Activated CD4-positive, alpha-beta memory T cell treated with anti-CD3 and anti-CD28 coated beads for 36 hours (primary cell): ENCODE measurements at regions not wholly inside any gene's neighbourhood (a gene's known extent, or its start where the extent isn't known, plus 50 kb on each side); places are given as distances from the start of the nearest gene placed in this dataset.

Experiments used
- CTCF ChIA-PET: fragments of 350-600 bp; sonication (Branson Sonifier 250); formaldehyde crosslinking; loops from one replicate; lab custom pipeline; 2021; ENCODE audit warnings: antibody characterized with exemption, inconsistent platforms; lab: Charles Lee
- POLR2A ChIA-PET: fragments of 350-600 bp; sonication (Branson Sonifier 250); formaldehyde crosslinking; loops from one replicate; lab custom pipeline; 2021; ENCODE audit warnings: antibody characterized with exemption; lab: Charles Lee
- DNase-seq: peaks from one replicate; pipeline ENCODE4 v3.0.0-alpha.2; 2020
- H3K27ac Mint-ChIP-seq: one replicate; pipeline ENCODE4 v1.8.0; 2021; ENCODE audit warnings: mixed read lengths
- H3K27me3 Mint-ChIP-seq: one replicate; pipeline ENCODE4 v1.8.0; 2021; ENCODE audit warnings: mixed read lengths
- H3K36me3 Mint-ChIP-seq: one replicate; pipeline ENCODE4 v1.8.0; 2021; ENCODE audit warnings: mixed read lengths
- H3K4me1 Mint-ChIP-seq: one replicate; pipeline ENCODE4 v1.8.0; 2021; ENCODE audit warnings: low read depth, mixed read lengths
- H3K4me3 Mint-ChIP-seq: one replicate; pipeline ENCODE4 v1.8.0; 2021; ENCODE audit warnings: mild to moderate bottlenecking, mixed read lengths
- H3K9me3 Mint-ChIP-seq: one replicate; pipeline ENCODE4 v1.8.0; 2021; ENCODE audit warnings: mixed read lengths
- intact Hi-C: fragments of 100-400 bp; cut with micrococcal nuclease; formaldehyde crosslinking; loops from one replicate; pipeline ENCODE4 v1.15.1; 2023

DNA sequence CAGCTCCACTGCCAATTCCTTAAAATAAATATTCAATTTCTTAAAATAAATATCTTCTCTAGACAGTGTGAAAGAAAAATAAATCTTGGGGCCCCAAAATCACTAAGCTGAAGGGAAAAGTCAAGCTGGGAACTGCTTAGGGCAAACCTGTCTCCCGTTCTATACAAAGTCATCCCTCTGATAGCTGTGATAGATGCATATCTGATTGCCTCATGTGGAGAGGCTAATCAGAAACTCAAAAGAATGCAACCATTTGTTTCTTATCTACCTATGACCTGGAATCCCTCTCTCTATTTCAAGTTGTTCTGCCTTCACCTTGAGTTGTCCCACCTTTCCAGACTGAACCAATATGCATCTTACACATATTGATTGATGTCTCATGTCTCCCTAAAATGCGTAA, 889.8 kb downstream of the TRHDE start:
- Mint-ChIP-seq H3K9me3 (peaks cover 16% of the 10 kb centered on the region), H3K27ac (no peak overlapping the region), H3K4me3 (no peak overlapping the region), H3K36me3 (no peaks in the 10 kb centered on the region), H3K4me1 (no peaks in the 10 kb centered on the region), H3K27me3 (no peaks in the 10 kb centered on the region)
- no peak for DNase-seq
- ChIA-PET POLR2A (no interaction called here), CTCF (no interaction called here)
- intact Hi-C loops = no loop called here

DNA sequence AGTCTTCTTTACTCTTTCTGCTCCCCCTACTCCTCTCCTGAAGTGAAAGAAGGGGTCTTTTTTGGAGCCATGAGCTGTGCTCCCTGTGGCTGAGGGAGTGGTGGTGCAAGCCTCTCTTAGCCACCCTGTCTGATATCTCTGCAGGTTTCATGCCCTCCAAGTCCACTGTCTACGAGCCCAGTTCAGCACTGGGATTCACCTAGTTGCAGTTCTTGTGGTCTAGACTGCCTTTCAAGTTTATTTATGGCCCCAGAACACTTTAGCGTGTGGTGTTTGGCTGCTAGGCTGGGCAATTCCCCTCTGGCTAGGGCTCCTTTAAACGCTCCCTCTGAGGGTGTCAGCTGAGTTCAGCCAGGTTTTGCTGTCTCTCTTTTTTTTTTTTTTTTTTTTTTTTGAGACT, 908.6 kb downstream of the TRHDE start:
- no peaks in the 10 kb centered on the region for H3K36me3 Mint-ChIP-seq
- H3K4me3 Mint-ChIP-seq = no peak overlapping the region
- peaks cover 19% of the 10 kb centered on the region for H3K9me3 Mint-ChIP-seq
- CTCF ChIA-PET = no interaction called here
- H3K4me1 Mint-ChIP-seq = no peaks in the 10 kb centered on the region
- H3K27me3 Mint-ChIP-seq = no peaks in the 10 kb centered on the region
- no peak for DNase-seq
- H3K27ac Mint-ChIP-seq = no peak overlapping the region
- intact Hi-C loops = no loop called here
- POLR2A ChIA-PET = no interaction called here

DNA sequence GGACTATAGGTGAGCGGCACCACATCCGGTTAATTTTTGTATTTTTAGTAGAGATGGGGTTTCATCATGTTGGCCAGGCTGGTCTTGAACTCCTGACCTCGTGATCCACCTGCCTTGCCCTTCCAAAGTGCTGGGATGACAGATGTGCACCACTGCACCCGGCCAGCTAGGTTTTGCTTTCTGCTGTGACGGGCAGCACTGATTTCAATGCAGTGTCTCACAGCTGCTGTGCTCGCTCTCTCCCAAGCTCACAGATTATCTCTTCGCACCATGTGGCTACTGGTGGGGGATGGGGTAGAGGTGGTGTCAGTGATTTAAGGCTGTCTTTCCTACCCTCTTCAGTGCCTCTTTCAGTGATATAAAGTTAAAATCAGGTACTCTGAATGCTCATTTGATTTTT, 909.1 kb downstream of the TRHDE start:
- intact Hi-C loops = no loop called here
- Mint-ChIP-seq H3K27me3 (no peaks in the 10 kb centered on the region), H3K4me1 (no peaks in the 10 kb centered on the region), H3K9me3 (peaks cover 24% of the 10 kb centered on the region), H3K36me3 (no peaks in the 10 kb centered on the region), H3K27ac (no peak overlapping the region), H3K4me3 (no peak overlapping the region)
- CTCF ChIA-PET = no interaction called here
- DNase-seq = no peak
- POLR2A ChIA-PET = no interaction called here

DNA sequence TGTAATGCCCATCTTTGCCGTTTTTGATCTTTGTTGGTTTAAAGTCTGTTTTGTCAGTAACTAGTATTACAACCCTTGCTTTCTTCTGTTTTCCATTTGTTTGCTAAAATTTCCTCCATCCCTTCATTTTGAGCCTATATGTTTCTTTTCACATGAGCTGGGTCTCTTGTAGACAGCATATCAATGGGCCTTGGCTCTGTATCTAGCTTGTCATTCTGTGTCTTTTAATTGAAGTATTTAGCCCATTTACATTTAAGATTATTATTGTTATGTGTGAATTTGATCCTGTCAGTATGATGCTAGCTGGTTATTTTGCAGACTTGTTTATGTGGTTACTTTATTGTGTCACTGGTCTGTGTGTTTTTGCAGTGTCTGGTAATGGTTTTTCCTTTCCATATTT, 913.2 kb downstream of the TRHDE start:
- Mint-ChIP-seq H3K4me1 (no peaks in the 10 kb centered on the region), H3K4me3 (no peak overlapping the region), H3K27ac (no peak overlapping the region), H3K9me3 (peaks cover 27% of the 10 kb centered on the region), H3K36me3 (peaks cover 2% of the 10 kb centered on the region), H3K27me3 (no peaks in the 10 kb centered on the region)
- intact Hi-C loops = no loop called here
- ChIA-PET CTCF (no interaction called here), POLR2A (no interaction called here)
- no peak for DNase-seq

DNA sequence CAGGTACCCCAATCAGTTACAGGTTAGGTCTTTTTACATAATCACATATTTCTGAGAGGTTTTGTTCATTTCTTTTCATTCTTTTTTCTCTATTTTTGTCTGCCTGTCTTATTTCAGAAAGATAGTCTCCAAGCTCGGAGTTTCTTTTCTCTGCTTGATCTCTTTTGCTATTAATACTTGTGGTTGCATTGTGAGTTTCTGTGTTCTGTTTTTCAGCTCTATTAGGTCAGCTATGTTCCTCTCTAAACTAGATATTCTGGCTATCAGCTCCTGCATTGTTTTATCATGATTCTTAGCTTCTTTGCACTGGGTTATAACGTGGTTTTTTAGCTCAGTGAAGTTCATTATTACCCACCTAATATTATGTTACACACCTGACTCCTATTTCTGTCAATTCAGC, 914.1 kb downstream of the TRHDE start:
- intact Hi-C loops = no loop called here
- ChIA-PET CTCF (no interaction called here), POLR2A (no interaction called here)
- peaks cover 29% of the 10 kb centered on the region for H3K9me3 Mint-ChIP-seq
- H3K27ac Mint-ChIP-seq = no peak overlapping the region
- no peaks in the 10 kb centered on the region for H3K4me1 Mint-ChIP-seq
- H3K4me3 Mint-ChIP-seq = no peak overlapping the region
- DNase-seq = no peak
- H3K36me3 Mint-ChIP-seq = peaks cover 2% of the 10 kb centered on the region
- H3K27me3 Mint-ChIP-seq = no peaks in the 10 kb centered on the region

DNA sequence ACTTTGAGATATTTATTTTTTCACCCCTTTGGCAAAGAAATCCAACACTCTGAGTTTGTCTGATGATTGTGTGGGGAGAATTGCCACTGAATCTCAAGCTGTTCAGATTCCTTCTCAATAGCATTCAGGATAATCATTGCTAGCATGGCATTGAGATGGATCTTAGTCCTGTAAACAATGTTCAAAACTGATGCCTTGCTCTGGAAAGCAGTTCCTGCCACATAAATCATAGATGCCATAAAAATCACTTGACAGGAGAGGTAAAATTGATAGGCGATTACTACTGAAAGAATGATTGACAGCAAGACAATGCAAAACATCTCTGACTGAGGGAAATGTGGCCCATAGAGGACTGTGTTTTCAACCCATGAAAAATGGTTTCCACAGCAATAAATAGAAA, 915.6 kb downstream of the TRHDE start:
- DNase-seq = no peak
- no peaks in the 10 kb centered on the region for H3K4me1 Mint-ChIP-seq
- no peak overlapping the region for H3K4me3 Mint-ChIP-seq
- intact Hi-C loops = no loop called here
- H3K36me3 Mint-ChIP-seq = peaks cover 2% of the 10 kb centered on the region
- no peak overlapping the region for H3K27ac Mint-ChIP-seq
- peaks cover 29% of the 10 kb centered on the region for H3K9me3 Mint-ChIP-seq
- ChIA-PET POLR2A (no interaction called here), CTCF (no interaction called here)
- H3K27me3 Mint-ChIP-seq = no peaks in the 10 kb centered on the region

DNA sequence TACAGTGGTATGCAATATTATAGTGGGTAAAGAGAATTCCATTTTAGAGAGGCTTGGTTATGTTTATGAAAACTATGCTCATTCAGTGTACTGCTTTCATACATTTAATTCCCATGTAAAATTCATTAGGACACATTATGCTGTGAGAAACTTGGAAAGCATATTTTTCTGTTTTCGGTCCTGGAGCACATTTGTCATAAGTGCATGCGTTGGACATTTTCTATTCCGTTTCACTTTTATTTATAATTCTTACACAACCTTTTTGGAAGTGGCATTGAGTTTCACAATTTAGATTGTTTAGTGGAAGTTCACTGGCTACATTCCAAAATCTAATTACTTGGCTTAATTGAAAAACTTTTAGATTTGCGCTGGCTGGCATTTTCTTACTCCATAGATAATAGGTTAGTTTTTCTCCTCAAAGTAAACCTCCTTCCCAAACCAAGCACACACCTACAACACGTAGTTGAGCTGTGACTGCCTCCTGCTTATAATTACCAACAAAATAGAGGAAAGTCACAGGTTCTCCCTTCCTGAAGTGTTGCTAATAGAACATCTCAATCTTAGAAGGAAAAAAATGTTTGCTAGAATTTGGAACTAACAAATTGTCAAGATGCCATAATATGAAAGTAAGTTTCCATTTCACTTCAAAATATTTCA, 938.5 kb downstream of the TRHDE start:
- no peak overlapping the region for H3K4me3 Mint-ChIP-seq
- intact Hi-C loops = no loop called here
- CTCF ChIA-PET = no interaction called here
- H3K4me1 Mint-ChIP-seq = no peaks in the 10 kb centered on the region
- H3K27me3 Mint-ChIP-seq = no peaks in the 10 kb centered on the region
- POLR2A ChIA-PET = no interaction called here
- DNase-seq = no peak
- H3K27ac Mint-ChIP-seq = no peak overlapping the region
- no peaks in the 10 kb centered on the region for H3K36me3 Mint-ChIP-seq
- peaks cover 8% of the 10 kb centered on the region for H3K9me3 Mint-ChIP-seq

DNA sequence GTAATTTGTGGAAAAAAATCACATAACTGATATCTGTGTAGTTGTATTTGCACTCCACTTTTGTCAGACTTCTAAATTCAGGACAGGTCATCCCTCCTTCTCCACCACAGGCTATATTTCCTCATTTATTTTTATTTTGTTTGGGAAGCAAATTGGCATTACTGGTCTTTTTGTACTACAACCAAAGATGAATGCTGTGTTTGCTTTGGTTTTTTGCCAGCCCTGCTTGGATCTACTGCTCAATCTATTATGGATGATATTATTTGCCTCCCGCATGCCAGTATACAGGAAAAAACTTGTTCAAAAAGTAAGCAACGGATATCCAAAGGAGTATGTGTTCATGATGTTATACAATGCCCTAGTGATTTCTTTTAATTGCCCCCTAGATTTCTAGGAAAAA, 948.8 kb downstream of the TRHDE start:
- no peak for DNase-seq
- Mint-ChIP-seq H3K9me3 (peaks cover 3% of the 10 kb centered on the region), H3K36me3 (no peaks in the 10 kb centered on the region), H3K27me3 (no peaks in the 10 kb centered on the region), H3K4me3 (no peak overlapping the region), H3K4me1 (no peaks in the 10 kb centered on the region), H3K27ac (no peak overlapping the region)
- ChIA-PET CTCF (no interaction called here), POLR2A (no interaction called here)
- intact Hi-C loops = no loop called here

DNA sequence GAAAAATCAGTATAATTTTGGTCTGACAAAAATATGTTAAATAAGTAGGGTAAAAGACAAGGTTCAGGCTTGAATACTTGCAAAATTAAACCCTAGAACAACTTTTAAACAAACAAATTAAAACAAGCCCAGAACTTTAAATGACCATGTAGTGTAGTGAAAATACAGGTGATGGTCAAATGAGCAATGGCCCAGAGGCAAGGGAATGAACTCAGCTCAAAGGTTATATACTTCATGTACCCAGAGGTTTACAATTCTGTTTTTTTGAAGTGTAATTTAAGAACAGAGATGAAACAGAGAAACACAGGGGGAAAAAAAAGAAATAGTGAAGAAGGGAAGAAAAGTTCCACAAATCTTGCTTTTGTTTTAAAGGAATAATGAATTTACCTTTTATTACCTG, 949.2 kb downstream of the TRHDE start:
- peaks cover 3% of the 10 kb centered on the region for H3K9me3 Mint-ChIP-seq
- H3K36me3 Mint-ChIP-seq = no peaks in the 10 kb centered on the region
- no peaks in the 10 kb centered on the region for H3K4me1 Mint-ChIP-seq
- H3K4me3 Mint-ChIP-seq = no peak overlapping the region
- ChIA-PET POLR2A (no interaction called here), CTCF (no interaction called here)
- no peak overlapping the region for H3K27ac Mint-ChIP-seq
- no peak for DNase-seq
- no peaks in the 10 kb centered on the region for H3K27me3 Mint-ChIP-seq
- intact Hi-C loops = no loop called here

DNA sequence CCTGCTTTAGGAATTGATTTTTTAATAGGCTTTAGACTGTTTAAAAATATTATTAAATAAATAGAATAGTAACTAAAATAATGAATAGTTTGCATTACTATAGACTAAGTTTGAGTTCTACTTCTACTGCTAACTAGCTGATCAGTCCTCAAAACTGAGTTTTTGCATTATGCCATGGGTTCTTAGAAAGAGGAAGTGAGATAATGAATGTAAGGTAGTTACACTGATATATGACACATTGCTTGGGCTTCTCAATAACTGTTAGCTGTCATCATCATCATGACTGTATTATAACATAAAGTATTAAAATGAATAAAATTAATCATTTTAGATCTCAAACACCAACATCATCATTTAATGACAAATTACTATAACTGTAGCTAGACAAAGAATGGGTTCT, 949.7 kb downstream of the TRHDE start:
- no peaks in the 10 kb centered on the region for H3K36me3 Mint-ChIP-seq
- no peak overlapping the region for H3K4me3 Mint-ChIP-seq
- DNase-seq = no peak
- H3K9me3 Mint-ChIP-seq = peaks cover 3% of the 10 kb centered on the region
- ChIA-PET POLR2A (no interaction called here), CTCF (no interaction called here)
- H3K27me3 Mint-ChIP-seq = no peaks in the 10 kb centered on the region
- H3K27ac Mint-ChIP-seq = no peak overlapping the region
- intact Hi-C loops = no loop called here
- no peaks in the 10 kb centered on the region for H3K4me1 Mint-ChIP-seq

DNA sequence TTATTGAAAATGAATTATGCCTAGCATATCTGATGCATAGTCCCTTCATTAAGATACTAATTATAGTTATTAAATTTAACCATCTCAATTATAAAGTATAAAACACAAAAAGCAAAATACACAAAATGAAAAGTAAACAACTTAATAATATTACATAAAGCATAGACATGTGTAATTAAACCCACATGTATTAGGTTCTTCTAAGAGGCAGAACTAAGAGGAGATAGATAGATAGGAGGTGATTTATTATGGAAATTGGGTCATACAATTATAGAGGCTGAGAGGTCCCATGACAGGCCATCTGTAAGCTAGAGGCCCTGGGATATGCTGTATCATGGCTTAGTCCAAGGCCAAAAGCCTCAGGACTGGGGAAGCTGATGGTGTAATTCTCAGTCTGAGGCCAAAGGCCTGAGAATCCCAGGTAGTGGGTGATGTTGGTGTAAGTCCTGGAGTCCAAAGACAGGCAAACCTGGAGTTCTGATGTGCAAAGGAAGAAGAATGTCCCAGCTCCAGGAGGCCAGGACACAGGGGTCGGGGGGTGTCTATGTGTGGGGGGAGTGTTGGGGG, 953.3 kb downstream of the TRHDE start:
- ChIA-PET POLR2A (no interaction called here), CTCF (no interaction called here)
- H3K4me3 Mint-ChIP-seq = no peak overlapping the region
- H3K27ac Mint-ChIP-seq = no peak overlapping the region
- no peak for DNase-seq
- no peaks in the 10 kb centered on the region for H3K9me3 Mint-ChIP-seq
- no peaks in the 10 kb centered on the region for H3K27me3 Mint-ChIP-seq
- H3K4me1 Mint-ChIP-seq = no peaks in the 10 kb centered on the region
- no peaks in the 10 kb centered on the region for H3K36me3 Mint-ChIP-seq
- intact Hi-C loops = no loop called here

DNA sequence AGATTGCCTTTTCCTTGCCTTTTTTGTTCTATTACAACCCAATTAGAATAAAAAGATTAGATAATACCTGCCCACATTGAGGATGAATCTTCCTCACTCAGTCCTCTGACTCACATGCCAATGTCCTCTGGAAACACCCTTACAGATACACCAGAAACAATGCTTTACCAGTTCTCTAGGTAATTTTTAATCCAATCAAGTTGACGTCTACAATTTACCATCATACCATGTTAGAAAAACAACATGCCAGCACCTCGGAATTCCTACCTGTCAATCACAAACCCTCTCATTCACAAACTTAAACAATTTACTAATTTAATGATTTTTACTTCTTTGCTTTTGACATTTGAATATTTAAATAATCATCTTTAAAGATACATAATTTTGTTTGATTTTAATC, 953.8 kb downstream of the TRHDE start:
- no peak for DNase-seq
- POLR2A ChIA-PET = no interaction called here
- Mint-ChIP-seq H3K27ac (no peak overlapping the region), H3K4me1 (no peaks in the 10 kb centered on the region), H3K9me3 (no peaks in the 10 kb centered on the region), H3K27me3 (no peaks in the 10 kb centered on the region), H3K4me3 (no peak overlapping the region), H3K36me3 (no peaks in the 10 kb centered on the region)
- intact Hi-C loops = no loop called here
- CTCF ChIA-PET = no interaction called here

DNA sequence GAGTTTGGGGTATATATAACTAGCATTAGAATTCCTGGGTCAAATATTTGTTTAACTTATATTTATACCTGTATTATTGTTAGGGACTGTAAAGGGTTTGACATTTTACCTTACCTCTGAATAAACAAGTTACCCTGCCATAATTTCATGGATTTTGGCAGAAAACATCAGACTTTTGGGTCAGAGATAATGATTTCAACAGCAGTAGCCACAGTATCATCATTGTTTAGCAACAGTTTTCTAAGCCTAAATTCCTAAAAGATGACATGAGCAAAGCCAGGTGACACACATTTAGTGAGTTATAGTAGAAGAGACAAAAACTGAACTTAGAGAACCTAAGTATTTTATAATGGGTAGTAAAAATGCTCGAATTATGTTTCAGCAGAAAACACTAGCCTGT, 954.4 kb downstream of the TRHDE start:
- DNase-seq = no peak
- Mint-ChIP-seq H3K4me3 (no peak overlapping the region), H3K9me3 (peaks cover 3% of the 10 kb centered on the region), H3K36me3 (no peaks in the 10 kb centered on the region), H3K4me1 (no peaks in the 10 kb centered on the region), H3K27me3 (no peaks in the 10 kb centered on the region), H3K27ac (no peak overlapping the region)
- POLR2A ChIA-PET = no interaction called here
- CTCF ChIA-PET = no interaction called here
- intact Hi-C loops = no loop called here
